PFSK-1 (cell line): ENCODE measurements at regions not wholly inside any gene's neighbourhood (a gene's known extent, or its start where the extent isn't known, plus 50 kb on each side); places are given as distances from the start of the nearest gene placed in this dataset.

ENCODE experiments used
- FOXP2 ChIP-seq: optimal IDR thresholded peaks from 2 replicates; pipeline ENCODE3; 2011; ENCODE audit warnings: borderline replicate concordance, control low read depth, inconsistent platforms; ENCODE audit not compliant: insufficient read depth; ENCODE audit errors: extremely low read length, extremely low read depth
- POLR2AphosphoS5 ChIP-seq: IDR thresholded peaks from 2 replicates; pipeline ENCODE4 v1.6.1; 2012; ENCODE audit warnings: low read depth, mild to moderate bottlenecking, control low read depth, low read length, moderate library complexity
- SIN3A ChIP-seq: IDR thresholded peaks from 2 replicates; pipeline ENCODE4 v1.6.1; 2012; ENCODE audit warnings: mild to moderate bottlenecking, low read length, moderate library complexity, borderline replicate concordance; ENCODE audit not compliant: insufficient read depth
- TAF1 ChIP-seq: IDR thresholded peaks from 2 replicates; pipeline ENCODE4 v1.6.1; 2012; ENCODE audit warnings: low read length, control low read depth, borderline replicate concordance; ENCODE audit not compliant: insufficient read depth
- TF ChIP-seq, protein P1 (sequence below), 2 experiments: IDR thresholded peaks; 2 replicates each; pipeline versions ENCODE4 v1.6.1 to v1.8.0; 2011 to 2012; ENCODE audit warnings: low read depth in 2 of 2, low read length in 2 of 2, control low read depth in 1 of 2, inconsistent platforms in 1 of 2, mild to moderate bottlenecking in 1 of 2, moderate library complexity in 1 of 2; ENCODE audit not compliant: insufficient read depth in 1 of 2

DNA sequence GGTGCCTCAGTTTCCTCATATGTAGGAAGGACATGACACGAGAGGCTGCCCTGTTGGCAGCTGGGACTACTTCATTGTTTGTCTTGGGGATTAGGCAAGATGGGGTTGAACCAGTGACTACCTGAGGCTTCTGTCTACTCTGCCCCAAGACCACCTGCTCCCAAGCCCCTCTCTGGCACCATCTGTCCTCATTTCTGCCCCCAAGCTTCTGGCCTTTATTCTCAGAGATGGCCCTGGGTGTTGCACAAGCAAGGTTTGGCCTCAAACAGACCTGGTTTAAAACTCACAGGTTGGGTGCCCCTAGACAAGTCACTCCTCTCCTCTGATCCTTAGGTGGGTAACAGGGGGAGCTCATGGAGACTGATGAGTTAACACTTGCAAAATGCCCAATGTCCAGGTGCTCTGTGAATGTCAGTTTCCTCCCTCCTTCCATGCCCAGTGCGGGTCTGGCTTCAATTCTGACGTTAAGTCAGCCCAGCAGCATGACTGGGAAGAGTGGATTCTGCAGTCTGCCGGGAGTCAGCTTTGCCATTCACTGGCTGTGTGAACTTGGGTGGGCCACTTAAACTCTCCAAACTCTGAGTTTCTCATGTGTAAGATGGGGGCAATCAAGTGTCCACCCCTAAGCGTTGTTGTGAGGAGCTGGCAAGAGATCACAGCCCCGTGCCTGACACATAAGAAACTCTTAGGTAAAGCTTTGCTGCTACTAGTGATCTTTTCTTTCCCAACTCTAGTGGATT lies 84.5 kb upstream of the TOX2 start:
- TF ChIP-seq SIN3A (no peak), FOXP2 (no peak), POLR2AphosphoS5 (no peak), TAF1 (no peak)
- TF ChIP-seq, protein P1, sequence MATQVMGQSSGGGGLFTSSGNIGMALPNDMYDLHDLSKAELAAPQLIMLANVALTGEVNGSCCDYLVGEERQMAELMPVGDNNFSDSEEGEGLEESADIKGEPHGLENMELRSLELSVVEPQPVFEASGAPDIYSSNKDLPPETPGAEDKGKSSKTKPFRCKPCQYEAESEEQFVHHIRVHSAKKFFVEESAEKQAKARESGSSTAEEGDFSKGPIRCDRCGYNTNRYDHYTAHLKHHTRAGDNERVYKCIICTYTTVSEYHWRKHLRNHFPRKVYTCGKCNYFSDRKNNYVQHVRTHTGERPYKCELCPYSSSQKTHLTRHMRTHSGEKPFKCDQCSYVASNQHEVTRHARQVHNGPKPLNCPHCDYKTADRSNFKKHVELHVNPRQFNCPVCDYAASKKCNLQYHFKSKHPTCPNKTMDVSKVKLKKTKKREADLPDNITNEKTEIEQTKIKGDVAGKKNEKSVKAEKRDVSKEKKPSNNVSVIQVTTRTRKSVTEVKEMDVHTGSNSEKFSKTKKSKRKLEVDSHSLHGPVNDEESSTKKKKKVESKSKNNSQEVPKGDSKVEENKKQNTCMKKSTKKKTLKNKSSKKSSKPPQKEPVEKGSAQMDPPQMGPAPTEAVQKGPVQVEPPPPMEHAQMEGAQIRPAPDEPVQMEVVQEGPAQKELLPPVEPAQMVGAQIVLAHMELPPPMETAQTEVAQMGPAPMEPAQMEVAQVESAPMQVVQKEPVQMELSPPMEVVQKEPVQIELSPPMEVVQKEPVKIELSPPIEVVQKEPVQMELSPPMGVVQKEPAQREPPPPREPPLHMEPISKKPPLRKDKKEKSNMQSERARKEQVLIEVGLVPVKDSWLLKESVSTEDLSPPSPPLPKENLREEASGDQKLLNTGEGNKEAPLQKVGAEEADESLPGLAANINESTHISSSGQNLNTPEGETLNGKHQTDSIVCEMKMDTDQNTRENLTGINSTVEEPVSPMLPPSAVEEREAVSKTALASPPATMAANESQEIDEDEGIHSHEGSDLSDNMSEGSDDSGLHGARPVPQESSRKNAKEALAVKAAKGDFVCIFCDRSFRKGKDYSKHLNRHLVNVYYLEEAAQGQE (IDR thresholded peaks at IDR 0.05; ENCODE audit: insufficient read depth in 1 of 2, low read depth in 2 of 2, low read length in 2 of 2), result no peak

GRCh38 chr20:43827940-43828562 lies 86.6 kb upstream of the TOX2 start:
- TF ChIP-seq TAF1 (no peak), SIN3A (no peak), FOXP2 (no peak), POLR2AphosphoS5 (no peak)
- TF ChIP-seq, protein P1 (IDR thresholded peaks at IDR 0.05; ENCODE audit: insufficient read depth in 1 of 2, low read depth in 2 of 2, low read length in 2 of 2), result no peak

DNA sequence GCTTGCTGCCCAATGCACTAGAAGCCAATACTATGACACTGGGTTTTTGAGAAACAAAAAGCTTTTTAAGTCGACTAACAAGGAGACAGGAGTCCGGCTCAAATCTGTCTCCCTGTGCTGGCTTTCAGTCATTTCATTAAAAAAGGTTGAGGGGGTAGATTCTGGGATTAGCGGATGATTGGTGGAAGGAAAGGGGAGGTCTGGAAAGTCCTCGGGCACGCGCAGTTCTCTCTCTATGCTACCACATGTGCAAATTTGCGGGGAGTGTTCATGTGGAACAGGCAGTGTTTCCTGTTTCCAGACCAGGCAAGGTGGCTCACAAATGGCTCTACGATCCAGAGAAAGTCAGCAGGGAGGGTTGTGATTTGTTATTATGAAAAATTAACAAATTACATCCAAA lies 89.1 kb upstream of the TOX2 start:
- TF ChIP-seq FOXP2, result no peak
- no peak for TF ChIP-seq POLR2AphosphoS5
- TF ChIP-seq SIN3A, result no peak
- TF ChIP-seq TAF1, result no peak
- TF ChIP-seq, protein P1 (IDR thresholded peaks at IDR 0.05; ENCODE audit: insufficient read depth in 1 of 2, low read depth in 2 of 2, low read length in 2 of 2), result no peak

GRCh38 chr20:43825051-43825402 lies 89.6 kb upstream of the TOX2 start:
- TF ChIP-seq, protein P1 (IDR thresholded peaks at IDR 0.05; ENCODE audit: insufficient read depth in 1 of 2, low read depth in 2 of 2, low read length in 2 of 2), result no peak
- no peak for TF ChIP-seq FOXP2
- no peak for TF ChIP-seq POLR2AphosphoS5
- TF ChIP-seq TAF1, result no peak
- TF ChIP-seq SIN3A, result no peak
